HG03095 (cell line): ENCODE measurements at regions not wholly inside any gene's neighbourhood (a gene's known extent, or its start where the extent isn't known, plus 50 kb on each side); places are given as distances from the start of the nearest gene placed in this dataset.

Experiments
- ATAC-seq: cut with Tn5 transposase; IDR thresholded peaks from one replicate; pipeline ENCODE4 v1.9.1; 2021; ENCODE audit warnings: moderate library complexity; ENCODE audit not compliant: unreplicated experiment

DNA sequence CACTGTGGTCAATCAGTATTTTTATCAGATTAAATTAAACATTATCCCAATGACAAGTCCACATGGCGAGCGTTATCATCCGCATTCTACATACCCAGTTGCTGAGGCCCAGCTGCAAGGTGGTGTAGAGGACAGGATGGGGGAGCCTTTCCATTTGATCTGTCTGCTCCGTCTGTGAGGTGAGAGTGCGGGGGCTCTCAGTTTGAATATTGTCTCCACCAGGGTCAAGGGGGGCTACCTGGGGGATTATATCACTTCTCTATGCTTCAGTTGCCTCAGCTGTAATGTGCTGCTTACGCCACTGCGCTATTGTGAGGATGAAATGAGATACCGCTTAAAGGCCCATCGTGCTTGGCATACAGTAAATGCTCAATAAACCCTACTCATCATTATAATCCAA is 1106.0 kb downstream of the BCL11B start:
- no peak for ATAC-seq

DNA sequence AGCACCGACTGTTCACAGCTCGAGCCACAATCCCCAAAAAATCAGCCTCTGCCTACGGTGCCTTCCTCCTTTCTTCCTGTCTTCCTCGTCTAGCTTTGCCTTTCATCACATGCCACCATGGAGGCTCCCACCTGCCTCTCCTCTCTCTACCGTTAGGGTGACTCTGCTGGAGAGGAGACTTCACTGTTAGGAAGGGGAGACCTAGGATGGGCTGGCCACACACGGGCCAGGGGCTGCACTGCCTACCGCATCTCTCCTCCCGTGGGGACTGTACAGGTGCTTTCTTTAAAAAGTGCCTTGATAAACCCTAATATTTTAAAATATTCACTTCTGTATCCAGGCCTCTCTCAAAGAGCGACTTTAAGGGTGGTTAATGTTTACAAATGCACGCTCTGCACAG is 1104.7 kb downstream of the BCL11B start:
- no peak for ATAC-seq

DNA sequence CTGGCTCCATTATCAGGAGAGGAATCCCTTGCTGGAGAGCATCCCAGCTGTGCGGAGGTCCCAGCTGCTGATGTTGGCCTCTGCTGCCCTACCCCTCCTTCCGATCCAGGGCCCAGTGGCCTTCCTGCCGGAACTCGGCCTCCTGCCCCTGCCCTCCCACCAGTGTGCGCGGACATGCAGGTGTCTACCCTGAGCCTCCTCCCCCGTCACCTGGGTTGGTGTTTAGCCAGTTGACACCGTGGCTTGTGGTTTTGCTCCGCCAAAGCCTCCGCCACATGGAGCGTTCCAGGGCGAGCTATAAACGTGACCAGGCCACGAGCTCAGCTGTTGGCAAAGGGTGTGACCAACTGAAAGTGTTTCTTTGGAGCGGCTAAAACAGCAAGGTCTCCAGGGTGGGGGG is 1104.3 kb downstream of the BCL11B start:
- no peak for ATAC-seq

DNA sequence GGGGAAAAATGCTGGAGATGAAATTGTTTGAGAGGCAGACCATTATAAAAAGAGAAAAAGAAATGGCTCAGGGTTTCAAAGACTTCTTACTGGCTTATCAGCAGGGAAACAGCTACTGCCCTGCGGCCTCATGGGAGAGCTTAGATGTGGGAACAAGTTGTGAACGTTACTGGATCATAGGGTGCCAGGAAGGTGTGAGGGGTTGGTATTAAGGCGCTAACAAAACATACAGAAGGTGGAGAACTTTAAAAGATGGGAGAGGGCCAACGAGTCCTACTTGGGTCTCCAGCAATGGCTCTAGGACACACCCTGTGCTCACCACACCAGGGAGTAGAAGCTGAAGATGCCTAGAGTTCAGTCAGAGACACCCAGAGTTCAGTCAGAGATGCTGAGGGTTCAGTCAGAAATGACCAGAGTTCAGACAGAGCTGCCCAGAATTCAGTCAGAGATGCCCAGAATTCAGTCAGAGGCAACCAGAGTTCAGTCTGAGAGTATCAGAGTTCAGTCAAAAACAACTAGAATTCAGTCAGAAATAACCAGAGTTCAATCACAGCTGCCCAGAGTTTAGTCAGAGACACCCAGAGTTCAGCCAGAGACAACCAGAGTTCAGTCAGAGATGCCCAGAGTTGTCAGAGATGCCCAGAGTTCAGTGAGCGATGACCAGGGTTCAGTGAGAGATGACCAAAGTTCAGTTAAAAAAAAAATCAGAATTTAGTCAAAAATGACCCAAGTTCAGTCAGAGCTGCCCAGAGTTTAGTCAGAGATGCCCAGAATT is 1103.6 kb downstream of the BCL11B start:
- ATAC-seq: no peak

DNA sequence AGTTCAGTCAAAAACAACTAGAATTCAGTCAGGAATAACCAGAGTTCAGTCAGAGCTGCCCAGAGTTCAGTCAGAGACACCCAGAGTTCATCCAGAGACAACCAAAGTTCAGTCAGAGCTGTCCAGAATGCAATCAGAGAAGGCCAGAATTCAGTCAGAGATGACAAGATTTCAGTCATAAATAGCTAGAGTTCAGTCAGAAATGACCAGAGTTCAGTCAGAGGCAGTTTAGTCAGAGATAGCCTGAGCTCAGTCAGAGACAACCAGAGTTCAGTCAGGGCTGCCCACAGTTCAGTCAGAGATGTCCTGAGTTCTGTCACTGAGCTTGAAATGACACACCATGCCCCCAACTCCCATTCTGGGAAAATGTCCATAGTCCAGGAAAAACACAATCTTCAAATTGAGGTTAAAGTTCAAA is 1102.8 kb downstream of the BCL11B start:
- no peak for ATAC-seq

DNA sequence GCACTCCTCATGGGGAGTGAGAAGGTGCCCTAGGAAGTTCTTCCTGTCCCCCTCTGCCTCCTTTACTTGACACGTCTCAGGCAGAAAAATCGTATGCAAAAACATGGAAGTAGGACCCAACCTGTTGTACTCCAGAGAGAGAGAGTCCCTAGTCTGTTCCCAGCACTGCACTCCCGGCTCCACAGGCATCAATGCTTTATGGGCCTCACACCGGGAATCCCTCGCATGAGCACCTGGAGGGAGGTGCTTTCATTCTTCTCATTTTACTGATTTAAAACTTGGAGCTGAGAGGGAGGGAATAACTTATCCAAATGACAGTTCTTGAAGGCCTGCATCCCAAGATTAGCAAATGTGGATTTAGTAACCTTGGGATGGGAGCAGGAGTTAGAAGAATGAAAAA is 1101.4 kb downstream of the BCL11B start:
- no peak for ATAC-seq

DNA sequence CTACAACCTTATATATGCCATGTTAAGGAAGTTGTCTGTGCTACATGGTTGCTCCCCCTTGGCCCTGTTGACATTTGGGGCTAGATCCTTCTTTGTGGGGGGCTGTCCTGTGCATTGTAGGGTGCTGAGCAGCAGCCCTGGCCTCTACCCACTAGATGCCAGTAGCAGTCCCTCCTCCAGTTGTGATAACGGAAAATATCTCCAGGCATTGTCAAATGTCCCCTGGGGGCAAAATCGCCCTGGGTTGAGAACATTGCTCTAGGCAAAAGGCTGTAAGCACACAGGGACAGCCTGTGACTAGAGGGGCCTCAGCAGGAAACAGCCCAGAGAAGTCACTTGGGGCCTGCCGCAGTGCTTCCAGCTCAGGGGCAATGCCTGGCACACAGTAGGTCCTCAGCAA is 1100.3 kb downstream of the BCL11B start:
- no peak for ATAC-seq

DNA sequence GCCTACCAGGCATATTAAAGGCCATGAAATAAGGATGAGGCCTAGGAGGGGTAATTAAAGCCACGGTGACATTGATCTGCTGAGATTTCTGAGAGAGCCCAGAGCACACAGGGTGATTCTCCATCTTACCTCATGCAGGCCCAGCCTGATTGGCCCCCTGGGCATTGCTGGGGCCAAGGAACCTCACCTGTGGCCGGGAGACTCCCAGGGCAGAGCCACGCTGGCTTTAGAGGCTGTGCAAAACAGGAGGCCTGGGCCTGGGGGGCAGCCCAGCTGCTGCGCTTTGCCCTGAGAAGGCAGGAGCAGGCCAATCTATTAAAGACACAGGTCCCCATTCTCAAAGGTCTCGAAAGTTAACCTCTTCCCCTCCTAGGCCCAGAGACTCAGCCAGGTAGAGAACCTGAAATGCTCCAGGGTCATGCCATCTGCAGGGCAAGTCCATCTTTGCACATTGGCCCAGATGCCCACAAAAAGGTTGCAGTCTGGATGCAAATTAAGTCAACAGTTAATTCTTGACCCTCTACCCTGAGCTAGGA is 1099.7 kb downstream of the BCL11B start:
- ATAC-seq: no peak

DNA sequence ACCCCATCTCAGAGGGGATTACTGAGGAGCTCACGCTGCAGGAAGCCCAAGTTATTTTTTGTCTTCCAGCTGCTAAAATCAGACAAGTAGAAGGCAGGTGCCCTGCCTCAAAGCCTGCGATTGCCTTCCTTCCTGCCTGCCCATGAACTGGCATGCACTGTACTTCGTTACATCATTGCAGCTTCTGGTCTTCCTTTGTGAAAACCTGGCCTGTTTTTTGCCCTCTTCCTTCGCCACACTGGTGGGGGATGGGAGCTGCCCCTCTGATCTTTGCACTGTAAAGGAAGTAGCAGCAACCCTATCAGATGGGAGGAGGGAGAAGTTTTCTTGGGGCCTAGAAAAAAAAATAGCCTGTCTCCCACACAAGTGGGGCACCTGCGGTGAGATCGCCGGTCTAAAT is 1098.7 kb downstream of the BCL11B start:
- ATAC-seq: no peak

DNA sequence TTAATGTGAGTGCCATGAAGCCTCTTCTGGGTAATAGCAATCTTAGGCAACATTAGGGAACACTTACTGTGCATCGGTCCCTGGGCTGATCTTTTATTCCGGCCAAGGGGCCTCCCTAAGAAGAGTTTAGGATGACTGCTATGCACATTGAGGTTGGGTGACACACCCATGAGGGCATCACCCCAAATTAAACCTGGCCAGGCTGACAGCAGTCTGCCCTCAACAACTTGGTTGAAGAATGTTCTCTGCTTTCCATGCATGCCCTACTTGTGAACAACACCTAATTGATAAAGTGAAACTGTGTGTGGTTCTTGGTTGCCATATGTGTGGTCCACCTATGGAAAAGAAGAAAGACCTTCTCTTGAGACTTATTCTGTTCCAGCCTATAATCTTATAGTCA is 1098.0 kb downstream of the BCL11B start:
- no peak for ATAC-seq

DNA sequence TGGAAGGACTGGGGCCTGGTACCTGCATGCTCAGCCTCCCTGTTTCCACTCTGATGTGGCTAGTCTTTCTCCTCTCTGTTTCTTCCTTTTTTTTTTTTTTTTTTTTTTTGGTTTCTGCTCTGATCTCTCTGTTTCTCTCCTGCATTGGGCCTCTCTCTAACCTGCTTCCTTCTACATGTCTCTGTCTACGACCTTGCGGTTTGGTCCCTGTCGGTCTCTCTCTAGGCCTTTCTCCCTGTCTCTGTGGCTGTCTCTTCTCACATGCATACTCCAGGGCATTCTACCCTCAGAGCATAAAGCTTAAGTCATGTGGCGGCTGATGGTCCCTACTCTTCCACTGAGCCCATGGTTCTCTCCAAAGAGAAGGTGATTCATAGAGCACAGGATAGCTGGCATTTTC is 1096.6 kb downstream of the BCL11B start:
- no peak for ATAC-seq

DNA sequence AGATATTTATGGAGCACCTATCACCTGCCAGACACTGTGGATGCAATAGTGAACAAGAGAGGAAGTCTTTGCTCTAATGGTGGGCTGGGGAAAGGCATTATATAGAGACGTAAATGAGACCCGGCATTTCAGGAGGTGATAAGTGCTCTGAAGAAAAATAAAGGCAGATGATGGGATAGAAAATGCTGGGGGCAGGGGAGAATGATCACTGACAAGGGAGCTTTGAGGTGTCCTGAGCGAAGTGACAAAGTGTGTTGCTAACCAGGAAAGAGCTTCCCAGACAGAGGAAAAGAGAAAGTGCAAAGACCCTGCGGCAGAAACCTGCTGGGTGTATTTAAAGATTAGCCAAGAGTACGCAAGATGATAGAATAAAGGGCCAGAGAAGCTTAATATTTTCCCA is 1096.1 kb downstream of the BCL11B start:
- ATAC-seq: no peak

DNA sequence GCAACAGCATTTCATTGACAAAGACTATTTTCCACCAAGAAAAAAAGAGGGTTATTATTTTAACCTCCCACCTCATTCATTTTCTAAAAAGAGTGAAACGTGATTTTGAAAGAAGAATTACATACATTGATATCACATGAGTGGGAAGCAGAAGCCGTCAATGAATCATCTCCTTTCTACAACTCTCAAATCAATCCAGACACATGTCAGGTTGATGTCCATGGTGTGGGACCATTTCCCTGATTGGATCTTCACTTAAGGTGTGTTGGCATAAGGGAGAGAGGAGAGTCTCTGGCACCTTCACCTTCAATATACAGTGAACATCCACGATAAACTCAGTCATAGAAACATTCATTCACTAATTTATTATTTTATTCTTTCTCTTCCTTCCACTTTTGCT is 1095.1 kb downstream of the BCL11B start:
- no peak for ATAC-seq

DNA sequence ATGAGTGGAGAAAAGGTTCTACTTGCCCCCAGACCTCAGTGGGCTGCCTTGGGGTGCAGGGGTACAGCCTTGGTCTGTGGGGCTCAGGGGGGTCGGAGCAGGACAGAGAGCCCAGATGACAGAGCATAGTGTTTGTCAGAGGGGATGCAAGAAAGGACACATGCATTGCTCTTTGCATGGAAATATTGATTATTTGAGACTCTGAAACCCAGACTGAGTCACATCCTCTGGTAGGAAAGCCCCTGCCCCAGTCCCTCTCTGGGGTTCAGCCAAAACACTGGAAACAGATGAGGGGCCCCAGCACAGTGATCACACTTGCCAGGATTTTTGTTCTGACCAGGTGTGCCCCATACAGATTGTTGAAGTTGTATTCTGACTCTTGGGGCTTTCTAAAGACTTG is 1094.4 kb downstream of the BCL11B start:
- no peak for ATAC-seq

DNA sequence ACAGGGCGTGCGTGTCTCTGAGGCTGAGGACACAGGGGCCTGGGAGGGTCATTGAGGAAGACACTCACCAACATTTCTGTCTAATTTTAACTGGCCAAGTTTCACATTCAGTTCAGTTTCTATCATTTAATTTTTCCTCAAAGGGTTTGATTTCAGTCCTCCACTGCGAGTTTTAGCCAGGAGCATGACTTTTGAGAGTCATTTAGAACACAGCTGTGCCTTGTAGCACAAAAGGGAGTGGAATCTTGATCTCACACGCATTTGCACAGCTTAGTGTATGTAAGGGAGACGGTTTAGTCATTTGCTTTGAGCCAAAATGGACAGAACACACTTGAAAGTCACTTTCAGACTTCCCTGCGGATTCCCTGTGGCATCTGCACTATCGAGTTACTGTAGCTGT is 1090.8 kb downstream of the BCL11B start:
- no peak for ATAC-seq

DNA sequence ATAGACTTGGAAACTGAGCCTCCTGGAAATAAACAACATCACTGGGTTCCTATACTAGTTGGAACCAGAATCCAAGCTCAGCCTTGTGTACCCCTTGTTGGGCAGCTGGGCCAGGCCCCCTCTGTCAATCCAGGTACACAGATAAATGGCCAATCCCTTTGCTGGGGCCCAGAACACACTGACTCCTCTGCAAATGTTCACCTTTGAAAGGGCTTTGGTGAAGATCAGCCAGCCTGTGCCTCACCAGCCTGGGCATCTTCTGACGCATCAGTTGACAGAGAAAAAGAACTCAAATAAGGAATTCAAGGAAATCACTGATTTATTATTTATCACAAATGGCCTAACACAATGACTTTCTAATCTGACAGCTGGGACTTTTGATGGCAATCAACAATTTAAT is 1090.2 kb downstream of the BCL11B start:
- ATAC-seq: no peak

DNA sequence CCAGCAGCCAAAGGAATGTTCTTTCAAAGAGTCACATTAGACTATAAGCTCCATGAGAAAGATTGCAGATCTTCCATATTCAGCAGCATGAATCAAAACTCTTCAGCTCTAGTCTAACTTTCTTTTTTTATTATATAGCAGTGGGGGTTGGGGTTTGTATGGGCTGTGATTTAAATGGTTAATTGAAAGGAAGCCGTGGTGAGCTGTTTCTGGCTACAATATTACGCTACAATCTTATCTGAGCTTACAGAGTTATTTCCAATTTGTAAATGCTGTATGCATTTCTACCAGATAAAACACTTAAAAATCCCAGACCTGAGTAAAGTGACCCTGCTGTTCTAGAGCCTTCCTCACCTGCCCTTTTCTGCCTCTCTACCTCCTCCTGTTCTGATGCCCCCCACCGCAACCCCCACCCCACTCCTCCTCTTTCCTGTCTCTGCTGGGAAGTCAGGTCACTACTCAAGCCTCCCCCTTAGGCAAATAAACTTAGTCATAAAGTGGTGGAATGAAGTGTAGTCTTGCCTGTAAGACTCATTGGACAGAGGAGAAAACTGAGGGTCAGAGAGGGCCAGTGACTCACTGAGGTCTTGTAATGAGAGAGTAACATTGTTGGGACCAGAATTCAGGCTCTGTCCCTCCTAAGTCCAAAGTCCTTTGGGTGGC is 1089.5 kb downstream of the BCL11B start:
- ATAC-seq: no peak

DNA sequence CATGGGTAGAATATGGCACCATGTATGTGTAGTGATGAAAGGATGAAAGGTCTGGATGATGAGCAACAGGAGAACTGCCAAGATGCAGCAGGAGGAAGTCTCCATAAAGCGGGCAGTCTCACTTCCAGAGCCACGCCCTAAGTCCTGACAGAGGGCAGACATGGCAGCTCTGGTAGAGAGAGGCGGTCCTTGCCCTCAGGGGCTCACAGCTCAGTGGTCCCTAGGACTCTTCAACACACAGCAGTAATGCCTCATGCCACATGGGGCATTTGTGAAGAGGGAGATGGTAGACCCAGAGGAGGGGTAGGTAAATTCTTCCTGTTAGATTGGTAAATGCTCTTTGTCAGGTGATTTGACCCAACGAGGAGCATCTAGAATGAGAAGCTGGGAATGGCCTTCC is 1088.4 kb downstream of the BCL11B start:
- ATAC-seq: no peak

DNA sequence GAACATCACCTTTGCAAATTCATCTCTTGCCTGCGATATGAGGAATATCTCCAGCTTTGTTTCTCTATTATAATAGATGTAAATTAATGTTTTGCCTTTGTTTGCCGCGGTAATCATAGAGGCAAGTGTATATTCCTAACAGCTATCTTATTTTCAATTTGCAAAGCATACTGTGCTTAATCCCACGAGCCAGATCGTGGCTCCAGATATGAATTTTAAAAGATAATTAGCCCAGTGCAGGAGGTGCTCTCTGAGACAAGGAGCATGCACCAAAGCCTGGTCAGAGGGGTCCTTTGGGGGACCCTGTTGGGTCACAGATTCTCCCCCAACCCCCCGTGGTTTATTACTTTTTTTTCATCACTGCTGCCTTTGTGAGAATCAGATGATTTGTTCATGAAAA is 1087.5 kb downstream of the BCL11B start:
- ATAC-seq: no peak

DNA sequence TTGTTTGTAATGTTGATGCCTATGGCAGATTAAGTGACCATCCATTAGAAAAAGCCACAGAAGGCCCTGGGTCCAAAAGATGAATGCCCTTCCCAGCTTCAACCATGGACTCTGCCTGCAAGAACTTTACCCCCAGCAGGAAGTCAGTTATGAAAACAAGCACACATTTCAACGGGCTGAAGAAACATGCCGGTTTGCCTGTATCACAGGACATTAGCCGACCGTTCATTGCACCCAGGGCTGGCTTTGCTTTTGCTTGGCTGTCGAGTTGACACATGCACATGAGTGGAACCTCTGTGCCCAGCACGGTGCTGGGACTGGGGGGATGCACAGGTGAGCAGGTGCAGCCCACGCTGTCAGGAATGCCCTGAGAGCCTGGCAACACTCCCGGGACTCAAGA is 1087.0 kb downstream of the BCL11B start:
- no peak for ATAC-seq

DNA sequence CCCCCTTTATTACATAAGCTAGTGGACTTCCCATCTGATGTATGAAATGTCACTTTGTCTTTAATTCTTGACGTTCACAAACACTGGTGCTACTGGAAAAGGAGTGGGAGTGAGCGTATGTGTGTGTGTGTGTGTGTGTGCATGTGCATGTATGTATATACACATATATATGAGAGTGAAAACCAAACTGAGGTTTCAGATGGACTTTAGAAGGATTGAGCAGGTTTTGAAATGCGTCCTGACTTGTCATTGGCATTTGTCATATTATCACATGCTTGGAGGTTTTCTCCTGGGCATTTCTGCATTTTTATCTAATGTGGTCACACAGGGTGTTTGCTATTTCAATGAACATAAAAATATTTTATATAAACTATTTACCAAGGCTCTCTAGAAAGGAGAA is 1085.9 kb downstream of the BCL11B start:
- no peak for ATAC-seq

DNA sequence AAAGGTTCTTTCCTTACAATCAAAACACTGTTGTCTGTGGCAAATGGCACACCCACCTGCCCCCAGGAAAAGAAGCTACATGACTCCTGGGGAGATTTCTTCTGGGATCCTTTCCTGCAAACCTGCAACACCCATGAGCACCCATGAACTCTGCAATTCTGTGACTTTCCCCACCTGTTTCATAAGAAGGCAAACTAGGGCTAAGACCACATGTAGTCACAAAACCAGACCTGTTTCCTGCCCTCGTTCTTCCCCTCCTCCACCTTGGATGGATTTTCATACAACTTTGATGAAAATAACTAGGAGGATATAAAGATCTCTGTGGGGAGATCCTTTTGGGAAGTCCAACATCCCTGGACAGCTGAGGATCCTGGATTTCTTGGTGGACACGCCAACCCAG is 1084.7 kb downstream of the BCL11B start:
- ATAC-seq: no peak

DNA sequence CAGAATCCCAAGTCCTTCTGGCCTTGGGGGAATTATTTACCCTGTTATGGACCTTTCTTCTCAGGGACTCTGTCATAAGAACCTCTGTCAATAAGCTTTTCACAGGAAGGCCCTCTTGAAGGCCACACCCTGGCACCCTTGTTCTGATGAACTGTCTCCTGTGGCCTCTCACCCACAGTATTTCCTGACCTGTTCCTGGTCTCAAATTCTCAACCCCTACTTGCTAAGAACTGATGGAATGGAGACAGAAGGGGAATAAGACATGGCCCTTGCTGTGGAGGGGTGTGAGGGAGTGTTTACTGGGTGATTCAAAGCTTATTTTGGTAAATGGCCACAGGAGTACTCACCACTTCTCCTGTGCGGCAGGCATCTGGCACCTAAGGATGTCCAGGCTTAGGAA is 1082.9 kb downstream of the BCL11B start:
- ATAC-seq: no peak
